Activated CD4-positive, alpha-beta T cell treated with anti-CD3 and anti-CD28 coated beads, Interleukin-10, Interleukin-2, amounts not matched to agents 100 ng/mL and 50 ng/mL, durations not matched to agents 16 hours and 8 hours (primary cell): ENCODE measurements at regions not wholly inside any gene's neighbourhood (a gene's known extent, or its start where the extent isn't known, plus 50 kb on each side); places are given as distances from the start of the nearest gene placed in this dataset.
"Not testable (repeated sequence)": the region's sequence is repeated elsewhere in the genome, so short reads cannot be mapped to it uniquely, and the experiment has no call there.

Experiments
- DNase-seq: peaks from one replicate; pipeline ENCODE4 v3.0.0-alpha.2; 2020

GRCh38 chr5:99706160-99706559 lies 777.4 kb upstream of the CHD1 start:
- DNase-seq, result no peak

- no peak for DNase-seq
Observed at GRCh38 chr5:99702565-99702964, 773.8 kb upstream of the CHD1 start.

GRCh38 chr5:99694884-99695283 lies 766.1 kb upstream of the CHD1 start:
- no peak for DNase-seq

GRCh38 chr5:99686538-99686937 lies 757.7 kb upstream of the CHD1 start:
- no peak for DNase-seq

- no peak for DNase-seq
Observed at GRCh38 chr5:99675974-99676373, 747.2 kb upstream of the CHD1 start.

- DNase-seq, result no peak
Observed at GRCh38 chr5:99674101-99674500, 745.3 kb upstream of the CHD1 start.

GRCh38 chr5:99664972-99665371 lies 736.2 kb upstream of the CHD1 start:
- no peak for DNase-seq

- DNase-seq, result no peak
Observed at GRCh38 chr5:99651298-99651697, 722.5 kb upstream of the CHD1 start.

- DNase-seq, result no peak
Observed at GRCh38 chr5:99646011-99646647, 717.3 kb upstream of the CHD1 start.

- no peak for DNase-seq
Observed at GRCh38 chr5:99644822-99645221, 716.0 kb upstream of the CHD1 start.

GRCh38 chr5:99640646-99641045 lies 711.8 kb upstream of the CHD1 start:
- no peak for DNase-seq

GRCh38 chr5:99639905-99640304 lies 711.1 kb upstream of the CHD1 start:
- no peak for DNase-seq

GRCh38 chr5:99636663-99637062 lies 707.9 kb upstream of the CHD1 start:
- DNase-seq, result no peak

GRCh38 chr5:99621772-99622681 lies 693.2 kb upstream of the CHD1 start:
- no peak for DNase-seq

- DNase-seq, result no peak
Observed at GRCh38 chr5:99617335-99617734, 688.5 kb upstream of the CHD1 start.

GRCh38 chr5:99614888-99615287 lies 686.1 kb upstream of the CHD1 start:
- no peak for DNase-seq

- DNase-seq, result no peak
Observed at GRCh38 chr5:99607124-99607523, 678.3 kb upstream of the CHD1 start.

GRCh38 chr5:99605904-99606303 lies 677.1 kb upstream of the CHD1 start:
- no peak for DNase-seq

GRCh38 chr5:99600952-99601351 lies 672.1 kb upstream of the CHD1 start:
- no peak for DNase-seq

GRCh38 chr5:99590806-99591205 lies 662.0 kb upstream of the CHD1 start:
- DNase-seq, result no peak

GRCh38 chr5:99589424-99589823 lies 660.6 kb upstream of the CHD1 start:
- DNase-seq, result no peak

- no peak for DNase-seq
Observed at GRCh38 chr5:99587983-99588382, 659.2 kb upstream of the CHD1 start.

- no peak for DNase-seq
Observed at GRCh38 chr5:99586878-99587277, 658.1 kb upstream of the CHD1 start.

- not testable (repeated sequence) for DNase-seq
Observed at GRCh38 chr5:99581204-99581603, 652.4 kb upstream of the CHD1 start.
